H9 (cell line): ENCODE measurements at regions not wholly inside any gene's neighbourhood (a gene's known extent, or its start where the extent isn't known, plus 50 kb on each side); places are given as distances from the start of the nearest gene placed in this dataset.

Experiments
- DNase-seq: peaks from one replicate; pipeline ENCODE4 v3.0.0-alpha.2; 2017
- H2AFZ ChIP-seq: one replicate; pipeline ENCODE4 v1.6.1; 2013; ENCODE audit warnings: mild to moderate bottlenecking, low read length, control low read depth, moderate library complexity
- H2AK5ac ChIP-seq: 2 replicates; pipeline ENCODE4 v1.6.1; 2013; ENCODE audit warnings: low read length, control low read depth, mixed read lengths; ENCODE audit not compliant: insufficient read length
- H2BK120ac ChIP-seq: one replicate; pipeline ENCODE4 v1.6.1; 2013; ENCODE audit warnings: low read depth, mild to moderate bottlenecking, low read length, control low read depth, inconsistent platforms; ENCODE audit not compliant: poor library complexity, severe bottlenecking
- H2BK12ac ChIP-seq: 2 replicates; pipeline ENCODE4 v1.6.1; 2013; ENCODE audit warnings: low read length, control low read depth, mixed read lengths, low read depth; ENCODE audit not compliant: insufficient read length
- H2BK15ac ChIP-seq: 2 replicates; pipeline ENCODE4 v1.6.1; 2013; ENCODE audit warnings: low read depth, low read length, control low read depth
- H2BK20ac ChIP-seq: one replicate; pipeline ENCODE4 v1.6.1; 2013; ENCODE audit warnings: low read depth, mild to moderate bottlenecking, low read length, control low read depth, inconsistent platforms; ENCODE audit not compliant: poor library complexity, severe bottlenecking
- H2BK5ac ChIP-seq: 2 replicates; pipeline ENCODE4 v1.6.1; 2013; ENCODE audit warnings: low read length, control low read depth, mixed read lengths; ENCODE audit not compliant: insufficient read length
- H3K14ac ChIP-seq: 2 replicates; pipeline ENCODE4 v1.6.1; 2013; ENCODE audit warnings: low read length, control low read depth; ENCODE audit not compliant: insufficient read depth
- H3K18ac ChIP-seq: 2 replicates; pipeline ENCODE4 v1.6.1; 2013; ENCODE audit warnings: low read depth, mild to moderate bottlenecking, mixed read lengths, low read length, control low read depth; ENCODE audit not compliant: insufficient read length
- H3K23ac ChIP-seq: 2 replicates; pipeline ENCODE4 v1.6.1; 2013; ENCODE audit warnings: low read length, control low read depth, mixed read lengths, low read depth; ENCODE audit not compliant: insufficient read length
- H3K23me2 ChIP-seq: 2 replicates; pipeline ENCODE4 v1.6.1; 2013; ENCODE audit warnings: low read depth, mild to moderate bottlenecking, mixed read lengths, low read length, control low read depth; ENCODE audit not compliant: insufficient read length, poor library complexity, severe bottlenecking
- H3K27ac ChIP-seq: 2 replicates; pipeline ENCODE4 v1.5.1; 2013; ENCODE audit warnings: low read length, control low read depth, mixed read lengths, low read depth; ENCODE audit not compliant: insufficient read length
- H3K27me3 ChIP-seq: 2 replicates; pipeline ENCODE4 v1.6.1; 2013; ENCODE audit warnings: low read length, control low read depth, inconsistent platforms; ENCODE audit not compliant: insufficient read depth
- H3K4ac ChIP-seq: 2 replicates; pipeline ENCODE4 v1.6.1; 2013; ENCODE audit warnings: low read depth, mild to moderate bottlenecking, control low read depth, inconsistent platforms, low read length, moderate library complexity
- H3K4me1 ChIP-seq: 2 replicates; pipeline ENCODE4 v1.6.1; 2013; ENCODE audit warnings: low read length, control low read depth, inconsistent platforms; ENCODE audit not compliant: insufficient read depth
- H3K4me2 ChIP-seq: 2 replicates; pipeline ENCODE4 v1.6.1; 2013; ENCODE audit warnings: low read length, control low read depth, mixed read lengths; ENCODE audit not compliant: insufficient read length, insufficient read depth
- H3K56ac ChIP-seq: 2 replicates; pipeline ENCODE4 v1.6.1; 2013; ENCODE audit warnings: low read depth, mild to moderate bottlenecking, mixed read lengths, low read length, control low read depth; ENCODE audit not compliant: insufficient read length
- H3K79me1 ChIP-seq: 2 replicates; pipeline ENCODE4 v1.6.1; 2013; ENCODE audit warnings: low read depth, mild to moderate bottlenecking, moderate library complexity, low read length, control low read depth, inconsistent platforms; ENCODE audit not compliant: insufficient read depth, poor library complexity, severe bottlenecking
- H3K79me2 ChIP-seq: 2 replicates; pipeline ENCODE4 v1.6.1; 2013; ENCODE audit warnings: low read length, control low read depth, inconsistent platforms; ENCODE audit not compliant: insufficient read depth
- H3K9ac ChIP-seq: 2 replicates; pipeline ENCODE4 v1.6.1; 2013; ENCODE audit warnings: low read length, control low read depth, mixed read lengths; ENCODE audit not compliant: insufficient read length; ENCODE audit errors: extremely low read depth
- H3K9me3 ChIP-seq: one replicate; pipeline ENCODE4 v1.6.1; 2013; ENCODE audit warnings: low read depth, low read length, inconsistent platforms; ENCODE audit not compliant: control insufficient read depth
- H3T11ph ChIP-seq: one replicate; pipeline ENCODE4 v1.6.1; 2013; ENCODE audit warnings: mild to moderate bottlenecking, low read length, control low read depth, inconsistent platforms
- H4K20me1 ChIP-seq: one replicate; pipeline ENCODE4 v1.6.1; 2013; ENCODE audit not compliant: control insufficient read depth, insufficient read length, insufficient read depth
- H4K5ac ChIP-seq: 2 replicates; pipeline ENCODE4 v1.6.1; 2013; ENCODE audit warnings: low read depth, mild to moderate bottlenecking, mixed read lengths, low read length, control low read depth; ENCODE audit not compliant: insufficient read length
- H4K8ac ChIP-seq: replicated peaks from 2 replicates; pipeline ENCODE4 v1.6.1; 2013; ENCODE audit warnings: low read length, control low read depth, mixed read lengths, low read depth; ENCODE audit not compliant: insufficient read length
- H4K91ac ChIP-seq: 2 replicates; pipeline ENCODE4 v1.6.1; 2013; ENCODE audit warnings: low read depth, mild to moderate bottlenecking, moderate library complexity, mixed read lengths, low read length, control low read depth; ENCODE audit not compliant: insufficient read length
- H3K27ac Mint-ChIP-seq, 3 experiments: 2 replicates in 2 of 3; 3 replicates in 1 of 3; pipeline ENCODE4 v1.8.0; 2020 to 2021; ENCODE audit warnings: mixed read lengths in 3 of 3, mild to moderate bottlenecking in 1 of 3, moderate library complexity in 1 of 3
- H3K27me3 Mint-ChIP-seq: 2 replicates; pipeline ENCODE4 v1.8.0; 2021; ENCODE audit warnings: low read depth, mild to moderate bottlenecking, moderate library complexity, mixed read lengths
- H3K36me3 Mint-ChIP-seq, 3 experiments: 2 replicates in 2 of 3; 3 replicates in 1 of 3; pipeline ENCODE4 v1.8.0; 2020 to 2021; ENCODE audit warnings: low read depth in 3 of 3, mixed read lengths in 3 of 3; ENCODE audit not compliant: insufficient read depth in 1 of 3
- H3K4me1 Mint-ChIP-seq, 2 experiments: 2 replicates each; pipeline ENCODE4 v1.8.0; 2020; ENCODE audit warnings: mixed read lengths in 2 of 2
- H3K4me3 Mint-ChIP-seq, 2 experiments: 2 replicates in 1 of 2; 3 replicates in 1 of 2; pipeline ENCODE4 v1.8.0; 2020 to 2021; ENCODE audit warnings: mild to moderate bottlenecking in 2 of 2, mixed read lengths in 2 of 2, moderate library complexity in 1 of 2
- H3K9me3 Mint-ChIP-seq, 2 experiments: 2 replicates in 1 of 2; 3 replicates in 1 of 2; pipeline ENCODE4 v1.8.0; 2020; ENCODE audit warnings: mild to moderate bottlenecking in 2 of 2, mixed read lengths in 2 of 2, moderate library complexity in 1 of 2
- CTCF ChIP-seq: fragments of 200-600 bp; sonication (generic); conservative IDR thresholded peaks from 3 replicates; pipeline ENCODE4 v1.8.0; 2021; ENCODE audit warnings: antibody characterized with exemption, mild to moderate bottlenecking
- WGBS: extraction: QIAGEN DNeasy Blood & Tissue Kit; methylation state at CpG from one replicate; pipeline ENCODE4 v1.1.7; 2013; ENCODE audit warnings: missing lambda C conversion rate, low lambda C conversion rate, mixed read lengths; ENCODE audit not compliant: insufficient read length; ENCODE audit errors: extremely low coverage; 5-methylcytosine and 5-hydroxymethylcytosine counted together

- 0 out of 7 replicates have a peak overlapping the region, but pooled peaks of 1 of the 3 experiments have one; percentile 62 for H3K27ac Mint-ChIP-seq
- H3K79me2 ChIP-seq = no peaks in the 10 kb centered on the region
- H3K23ac ChIP-seq = no peak overlapping the region
Observed at GRCh38 chr2:3128786-3129185, 248.8 kb downstream of the EIPR1 start.

More at GRCh38 chr2:3128786-3129185, 248.8 kb downstream of the EIPR1 start:
- Mint-ChIP-seq H3K4me1 (peaks cover 4 to 10% of the 10 kb centered on the region in 2 experiments; a peak in 2 of 4 replicates), H3K4me3 (no peak overlapping the region), H3K36me3 (0 out of 7 replicates have a peak, but pooled peaks cover 0 to 2% (median 0%) of the 10 kb centered on the region in 3 experiments), H3K9me3 (no peaks in the 10 kb centered on the region; a peak in 1 of 5 replicates), H3K27me3 (peaks cover 4% of the 10 kb centered on the region)
- no peak overlapping the region for H2BK20ac ChIP-seq
- WGBS = no CpG with 5 or more reads among the region's 7 CpGs
- no peak for DNase-seq
- no peak overlapping the region for H3K14ac ChIP-seq
- no peaks in the 10 kb centered on the region for H3K23me2 ChIP-seq
- no peak overlapping the region for H3K4me2 ChIP-seq
- no peaks in the 10 kb centered on the region for H3K27me3 ChIP-seq
- H3K9me3 ChIP-seq = no peaks in the 10 kb centered on the region
- H3K9ac ChIP-seq = no peak overlapping the region
- H4K91ac ChIP-seq = no peak overlapping the region
- H2BK15ac ChIP-seq = no peak overlapping the region
- no peak overlapping the region for H2BK12ac ChIP-seq
- H4K5ac ChIP-seq = no peak overlapping the region
- no peak overlapping the region for H3T11ph ChIP-seq
- no peak overlapping the region for H3K18ac ChIP-seq
- no peak overlapping the region for H3K27ac ChIP-seq
- H3K56ac ChIP-seq = no peak overlapping the region
- no peak overlapping the region for H2BK5ac ChIP-seq
- no peak for TF ChIP-seq CTCF
- no peak overlapping the region for H3K4ac ChIP-seq
- H2BK120ac ChIP-seq = no peak overlapping the region
- no peaks in the 10 kb centered on the region for H3K79me1 ChIP-seq
- H4K20me1 ChIP-seq = no peaks in the 10 kb centered on the region
- no peaks in the 10 kb centered on the region; the same call in 1 of the 2 replicates for H3K4me1 ChIP-seq
- no peak overlapping the region for H2AFZ ChIP-seq
- H4K8ac ChIP-seq = no peak overlapping the region
- H2AK5ac ChIP-seq = no peak overlapping the region
